Smooth muscle cell (in vitro differentiated cells): ENCODE measurements at regions not wholly inside any gene's neighbourhood (a gene's known extent, or its start where the extent isn't known, plus 50 kb on each side); places are given as distances from the start of the nearest gene placed in this dataset.

Source experiments
- DNase-seq: peaks from one replicate; lab custom pipeline; 2025; ENCODE audit not compliant: unreplicated experiment; lab: John Stamatoyannopoulos, UW
- H2AFZ ChIP-seq: fragments of 200-600 bp; sonication (generic); 2 replicates; pipeline ENCODE4 v1.6.0; 2016; ENCODE audit warnings: antibody characterized with exemption, low read depth, mild to moderate bottlenecking
- H3F3A ChIP-seq: fragments of 200-600 bp; sonication (generic); 2 replicates; pipeline ENCODE4 v1.6.0; 2017; ENCODE audit warnings: antibody characterized with exemption, low read depth
- H3K27ac ChIP-seq: fragments of 200-600 bp; sonication (generic); 2 replicates; pipeline ENCODE4 v1.5.1; 2016; ENCODE audit warnings: low read depth, mild to moderate bottlenecking
- H3K27me3 ChIP-seq: fragments of 200-600 bp; sonication (generic); 2 replicates; pipeline ENCODE4 v1.6.1; 2016; ENCODE audit warnings: low read depth, mild to moderate bottlenecking
- H3K36me3 ChIP-seq: fragments of 200-600 bp; sonication (generic); 2 replicates; pipeline ENCODE4 v1.5.1; 2016; ENCODE audit warnings: low read depth
- H3K4me1 ChIP-seq: fragments of 200-600 bp; sonication (generic); 2 replicates; pipeline ENCODE4 v1.5.1; 2016; ENCODE audit warnings: low read depth
- H3K4me2 ChIP-seq: fragments of 200-600 bp; sonication (generic); 2 replicates; pipeline ENCODE4 v1.6.0; 2016; ENCODE audit warnings: mild to moderate bottlenecking
- H3K4me3 ChIP-seq: fragments of 200-600 bp; sonication (generic); 2 replicates; pipeline ENCODE4 v1.5.1; 2016; ENCODE audit warnings: mild to moderate bottlenecking
- H3K79me2 ChIP-seq: fragments of 200-600 bp; sonication (generic); 2 replicates; pipeline ENCODE4 v1.6.0; 2016; ENCODE audit warnings: low read depth, mild to moderate bottlenecking
- H3K9ac ChIP-seq: fragments of 200-600 bp; sonication (generic); 2 replicates; pipeline ENCODE4 v1.6.0; 2016; ENCODE audit warnings: low read depth
- H3K9me3 ChIP-seq: fragments of 200-600 bp; sonication (generic); replicated peaks from 2 replicates; pipeline ENCODE4 v1.5.1; 2016; ENCODE audit warnings: low read depth
- H4K20me1 ChIP-seq: fragments of 200-600 bp; sonication (generic); 2 replicates; pipeline ENCODE4 v1.6.0; 2016; ENCODE audit warnings: low read depth
- WGBS: methylation state at CpG from one replicate; pipeline ENCODE4 v1.1.7; 2016; ENCODE audit warnings: low lambda C conversion rate; 5-methylcytosine and 5-hydroxymethylcytosine counted together
- TF ChIP-seq, protein P1 (sequence below): fragments of 200-600 bp; sonication (generic); IDR thresholded peaks from 2 replicates; pipeline ENCODE4 v1.5.1; 2017; ENCODE audit warnings: borderline replicate concordance, mild to moderate bottlenecking, antibody characterized with exemption; ENCODE audit not compliant: insufficient read depth, poor library complexity, severe bottlenecking

DNA sequence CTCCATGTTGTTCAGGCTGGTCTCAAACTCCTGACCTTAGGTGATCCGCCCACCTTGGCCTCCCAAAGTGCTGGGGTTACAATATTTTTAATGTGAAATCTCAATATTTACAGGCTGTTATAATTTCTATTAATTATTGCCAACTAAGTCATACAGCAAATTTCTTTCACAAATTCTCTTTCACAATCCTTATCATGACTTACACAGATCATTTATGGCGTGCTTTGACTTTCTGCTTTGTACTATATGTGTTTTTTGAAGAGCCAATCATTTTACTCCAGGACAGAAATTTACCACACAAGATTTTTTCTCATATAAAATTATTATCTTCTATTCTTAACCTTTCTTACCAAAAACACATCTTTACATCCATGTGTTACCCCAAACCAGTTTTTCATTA, 1729.9 kb downstream of the NCAM2 start:
- Histone ChIP-seq H3K4me3 (no peak overlapping the region), H3K9me3 (no peaks in the 10 kb centered on the region), H4K20me1 (no peaks in the 10 kb centered on the region), H3K79me2 (no peaks in the 10 kb centered on the region), H3K9ac (no peak overlapping the region), H3K27me3 (no peaks in the 10 kb centered on the region), H3F3A (no peaks in the 10 kb centered on the region), H3K27ac (no peak overlapping the region), H2AFZ (no peak overlapping the region), H3K4me2 (no peak overlapping the region), H3K4me1 (no peaks in the 10 kb centered on the region), H3K36me3 (no peaks in the 10 kb centered on the region)
- TF ChIP-seq, protein P1, sequence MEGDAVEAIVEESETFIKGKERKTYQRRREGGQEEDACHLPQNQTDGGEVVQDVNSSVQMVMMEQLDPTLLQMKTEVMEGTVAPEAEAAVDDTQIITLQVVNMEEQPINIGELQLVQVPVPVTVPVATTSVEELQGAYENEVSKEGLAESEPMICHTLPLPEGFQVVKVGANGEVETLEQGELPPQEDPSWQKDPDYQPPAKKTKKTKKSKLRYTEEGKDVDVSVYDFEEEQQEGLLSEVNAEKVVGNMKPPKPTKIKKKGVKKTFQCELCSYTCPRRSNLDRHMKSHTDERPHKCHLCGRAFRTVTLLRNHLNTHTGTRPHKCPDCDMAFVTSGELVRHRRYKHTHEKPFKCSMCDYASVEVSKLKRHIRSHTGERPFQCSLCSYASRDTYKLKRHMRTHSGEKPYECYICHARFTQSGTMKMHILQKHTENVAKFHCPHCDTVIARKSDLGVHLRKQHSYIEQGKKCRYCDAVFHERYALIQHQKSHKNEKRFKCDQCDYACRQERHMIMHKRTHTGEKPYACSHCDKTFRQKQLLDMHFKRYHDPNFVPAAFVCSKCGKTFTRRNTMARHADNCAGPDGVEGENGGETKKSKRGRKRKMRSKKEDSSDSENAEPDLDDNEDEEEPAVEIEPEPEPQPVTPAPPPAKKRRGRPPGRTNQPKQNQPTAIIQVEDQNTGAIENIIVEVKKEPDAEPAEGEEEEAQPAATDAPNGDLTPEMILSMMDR = no peak
- 33% methylated on average over 2 of the region's 2 CpGs for WGBS
- no peak for DNase-seq

DNA sequence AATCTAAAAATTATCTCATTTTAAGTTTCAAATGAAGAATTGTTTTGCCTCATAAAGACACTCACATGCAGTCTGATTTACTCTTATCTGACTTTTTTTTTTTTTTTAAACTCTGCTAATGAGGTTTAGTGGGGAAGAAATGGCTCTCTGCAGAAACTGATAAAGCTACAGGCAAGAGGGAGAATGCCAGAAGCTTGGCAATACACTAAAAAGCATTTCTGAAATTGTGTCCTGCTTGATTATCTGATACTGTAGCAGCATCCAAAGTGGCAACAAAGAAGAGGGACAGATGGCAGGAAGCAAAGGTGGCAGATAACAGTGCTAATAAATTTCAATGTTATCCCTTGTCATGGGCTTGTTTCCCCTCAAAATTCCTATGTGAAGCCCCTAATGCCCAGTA, 1744.9 kb downstream of the NCAM2 start:
- Histone ChIP-seq H3K9ac (no peak overlapping the region), H3K27ac (no peak overlapping the region), H3K79me2 (no peaks in the 10 kb centered on the region), H3K4me2 (no peak overlapping the region), H3K4me3 (no peak overlapping the region), H3K27me3 (no peaks in the 10 kb centered on the region), H3K9me3 (peaks cover 5% of the 10 kb centered on the region), H3K36me3 (no peaks in the 10 kb centered on the region), H3F3A (no peaks in the 10 kb centered on the region), H3K4me1 (no peaks in the 10 kb centered on the region), H4K20me1 (no peaks in the 10 kb centered on the region), H2AFZ (no peak overlapping the region)
- TF ChIP-seq, protein P1 = no peak
- DNase-seq = no peak

DNA sequence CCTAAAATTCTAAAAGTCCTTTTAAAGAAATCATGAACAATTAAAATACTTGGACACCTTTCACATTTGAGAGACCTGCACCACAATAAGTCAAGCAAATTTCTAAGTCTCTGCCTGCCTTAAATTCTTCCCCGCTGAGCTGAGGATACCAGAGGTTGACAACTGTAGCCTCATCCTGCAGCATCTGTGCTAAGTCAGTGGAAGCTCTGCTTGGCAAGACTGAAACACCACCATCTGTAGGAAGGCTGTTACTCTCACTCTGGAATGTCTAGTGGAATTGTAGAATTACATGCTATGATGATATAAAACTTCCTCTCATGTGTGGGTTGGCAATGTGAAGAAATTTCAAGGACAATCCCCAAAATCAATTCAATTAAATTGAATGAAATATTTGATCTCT, 1756.5 kb downstream of the NCAM2 start:
- Histone ChIP-seq H3K4me3 (no peak overlapping the region), H3K79me2 (no peaks in the 10 kb centered on the region), H3K4me2 (no peak overlapping the region), H2AFZ (no peak overlapping the region), H3K4me1 (no peaks in the 10 kb centered on the region), H3K9me3 (no peaks in the 10 kb centered on the region), H3K9ac (no peak overlapping the region), H3K27me3 (no peaks in the 10 kb centered on the region), H3K27ac (no peak overlapping the region), H3K36me3 (no peaks in the 10 kb centered on the region), H4K20me1 (no peaks in the 10 kb centered on the region), H3F3A (no peaks in the 10 kb centered on the region)
- TF ChIP-seq, protein P1 = no peak
- DNase-seq = no peak
- 62% methylated on average over 1 of the region's 1 CpG for WGBS

DNA sequence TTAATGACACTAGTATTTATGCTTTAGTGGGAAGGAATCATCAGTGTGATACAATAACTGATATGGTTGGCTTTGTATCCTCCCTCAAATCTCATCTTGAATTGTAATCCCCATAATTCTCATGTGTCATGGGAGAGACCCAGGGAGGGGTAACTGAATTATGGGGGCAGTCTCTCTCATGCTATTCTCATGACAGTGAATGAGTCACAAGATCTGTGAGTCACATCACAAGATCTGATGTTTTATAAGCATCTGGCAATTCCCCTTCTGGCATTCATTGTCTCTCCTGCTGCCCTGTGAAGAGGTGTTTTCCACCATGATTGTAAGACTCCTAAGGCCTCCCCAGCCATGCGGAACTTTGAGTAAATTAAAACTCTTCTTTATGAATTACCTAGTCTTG, 1760.3 kb downstream of the NCAM2 start:
- H3K4me3 ChIP-seq = no peak overlapping the region
- no peaks in the 10 kb centered on the region for H3K36me3 ChIP-seq
- H3K9ac ChIP-seq = no peak overlapping the region
- 89% methylated on average over 1 of the region's 1 CpG for WGBS
- no peaks in the 10 kb centered on the region for H4K20me1 ChIP-seq
- H2AFZ ChIP-seq = no peak overlapping the region
- H3K4me1 ChIP-seq = no peaks in the 10 kb centered on the region
- H3F3A ChIP-seq = no peaks in the 10 kb centered on the region
- no peaks in the 10 kb centered on the region for H3K27me3 ChIP-seq
- H3K4me2 ChIP-seq = no peak overlapping the region
- H3K79me2 ChIP-seq = no peaks in the 10 kb centered on the region
- no peaks in the 10 kb centered on the region for H3K9me3 ChIP-seq
- no peak overlapping the region for H3K27ac ChIP-seq
- TF ChIP-seq, protein P1 = no peak
- DNase-seq = no peak
